HG02588 (cell line): ENCODE measurements at regions not wholly inside any gene's neighbourhood (a gene's known extent, or its start where the extent isn't known, plus 50 kb on each side); places are given as distances from the start of the nearest gene placed in this dataset.
A peak's percentile ranks its signal among the peaks of the same experiment; 100 is the strongest.

ENCODE experiments used
- ATAC-seq: cut with Tn5 transposase; IDR thresholded peaks from one replicate; pipeline ENCODE4 v1.9.1; 2021; ENCODE audit warnings: mild to moderate bottlenecking, moderate library complexity; ENCODE audit not compliant: unreplicated experiment

DNA sequence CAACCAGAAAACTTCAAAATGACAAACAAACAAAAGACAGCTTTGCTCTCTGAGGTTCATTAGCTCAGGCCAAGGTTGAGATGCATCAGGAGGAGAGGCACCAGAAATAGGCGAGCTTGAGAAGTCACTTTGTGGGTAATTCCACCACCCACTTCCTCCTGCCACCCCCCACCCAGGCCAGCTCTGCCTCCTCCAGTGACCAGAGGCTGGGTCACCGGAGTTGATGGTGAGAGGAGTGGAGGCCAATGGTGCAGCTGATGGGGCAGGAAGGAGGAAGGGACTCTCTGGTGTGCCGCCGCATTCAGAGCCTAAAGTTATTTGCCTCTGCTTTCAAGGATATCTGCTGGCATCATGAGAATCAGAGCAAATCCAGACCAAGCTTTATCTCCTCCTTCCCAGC lies 73.8 kb upstream of the ASTN2 start:
- no peak for ATAC-seq

DNA sequence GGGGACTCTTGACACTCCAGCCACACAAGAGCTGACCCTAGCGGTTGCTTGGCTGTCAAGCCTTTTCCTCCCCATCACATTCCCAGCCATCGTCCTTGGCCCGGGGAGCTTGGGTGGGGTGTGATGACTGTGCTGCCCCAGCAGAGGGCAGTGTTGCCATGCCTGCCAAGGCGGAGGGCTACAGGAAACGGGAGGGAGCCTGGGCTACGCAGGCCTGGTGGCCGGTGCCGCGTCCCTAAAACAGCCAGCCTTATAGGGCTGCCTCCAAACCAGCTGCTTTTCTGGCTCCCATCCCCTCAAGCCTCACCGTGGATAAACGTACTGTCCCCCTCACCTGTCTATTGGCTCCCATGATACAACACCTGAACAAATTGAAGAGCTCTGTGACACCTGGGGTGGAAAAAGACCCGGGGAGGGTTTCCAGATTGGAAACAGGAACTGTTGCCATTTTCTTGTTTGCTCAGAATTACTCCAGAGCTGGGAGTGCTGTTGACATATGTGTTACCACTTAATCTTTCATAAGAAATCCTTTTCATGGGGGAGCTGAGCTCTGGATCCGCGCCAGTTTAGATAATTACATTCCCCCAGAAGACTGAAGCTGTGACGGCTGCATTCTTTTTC lies 72.8 kb upstream of the ASTN2 start:
- peak; percentile 94 for ATAC-seq

DNA sequence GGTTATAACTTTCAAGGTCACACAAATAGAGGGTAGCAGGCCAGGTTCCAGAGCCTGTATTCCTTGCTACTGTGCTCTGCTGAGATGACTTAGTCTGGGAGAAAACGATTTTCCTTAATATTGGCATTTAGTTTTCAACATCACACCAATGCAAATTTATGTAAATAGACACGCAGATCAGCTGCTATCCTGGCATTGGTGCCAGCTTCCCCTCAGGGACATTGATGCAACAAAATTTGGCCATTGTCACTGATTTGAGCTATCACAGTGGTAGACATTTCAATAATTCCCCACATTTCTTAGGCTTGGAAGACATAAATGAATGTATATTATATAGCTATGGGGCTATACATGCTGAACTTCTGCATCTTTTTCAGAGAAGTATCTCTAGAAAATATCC lies 71.6 kb upstream of the ASTN2 start:
- no peak for ATAC-seq

DNA sequence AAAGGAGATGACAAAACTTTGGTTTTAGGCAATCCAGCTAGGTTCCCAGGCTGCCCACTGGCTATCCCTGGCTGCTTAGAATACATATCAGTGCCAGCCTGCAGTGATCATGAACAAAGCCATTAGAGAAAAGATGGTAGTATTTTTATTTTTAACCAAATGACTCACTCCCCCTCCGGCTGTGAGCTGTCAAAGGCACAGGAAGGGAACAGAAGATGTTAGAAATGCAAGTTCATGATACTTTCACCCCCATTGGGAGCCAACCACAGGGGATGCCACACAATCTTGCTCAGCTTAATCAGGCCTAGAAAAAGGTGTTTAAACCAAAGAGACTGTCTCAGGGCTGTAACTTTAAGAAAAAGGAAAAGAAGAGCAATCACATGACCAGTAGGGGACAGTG lies 70.3 kb upstream of the ASTN2 start:
- ATAC-seq = no peak

DNA sequence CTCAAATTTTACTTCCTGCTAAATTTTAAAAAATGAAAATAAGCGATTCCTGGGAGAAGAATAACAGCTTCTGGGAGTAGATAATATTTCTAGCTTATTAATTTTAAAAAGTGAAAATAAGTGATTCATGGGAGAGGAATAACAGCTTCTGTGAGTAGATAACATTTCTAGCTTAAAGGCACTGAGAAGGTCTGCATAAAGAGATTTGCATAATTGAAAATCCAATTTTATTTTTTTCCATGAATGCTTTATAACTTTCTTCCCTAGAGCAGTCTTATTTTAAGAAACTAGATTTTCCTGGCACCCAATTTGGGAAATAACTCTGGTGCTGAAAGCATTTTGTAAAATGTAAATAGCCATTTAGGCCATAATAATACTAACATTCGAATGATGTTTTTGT lies 65.9 kb upstream of the ASTN2 start:
- ATAC-seq = no peak

DNA sequence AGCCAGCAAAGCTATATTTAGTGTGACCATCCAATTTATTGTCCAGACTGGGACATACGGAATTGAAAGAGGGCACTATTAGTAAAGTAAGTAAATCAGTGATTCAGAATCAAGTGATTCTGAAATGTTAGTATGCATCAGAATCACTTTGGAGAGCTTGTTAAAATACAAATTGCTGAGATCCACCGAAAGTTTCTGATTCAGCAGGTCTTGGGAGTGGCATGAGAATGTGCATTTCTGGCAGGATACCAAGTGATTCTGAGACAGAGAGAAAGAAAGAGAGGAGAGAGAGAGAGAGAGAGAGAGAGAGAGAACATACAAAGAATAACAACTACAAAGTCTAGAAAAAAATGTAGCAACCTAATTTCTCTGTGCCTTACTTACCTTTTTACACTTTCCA lies 65.4 kb upstream of the ASTN2 start:
- no peak for ATAC-seq

DNA sequence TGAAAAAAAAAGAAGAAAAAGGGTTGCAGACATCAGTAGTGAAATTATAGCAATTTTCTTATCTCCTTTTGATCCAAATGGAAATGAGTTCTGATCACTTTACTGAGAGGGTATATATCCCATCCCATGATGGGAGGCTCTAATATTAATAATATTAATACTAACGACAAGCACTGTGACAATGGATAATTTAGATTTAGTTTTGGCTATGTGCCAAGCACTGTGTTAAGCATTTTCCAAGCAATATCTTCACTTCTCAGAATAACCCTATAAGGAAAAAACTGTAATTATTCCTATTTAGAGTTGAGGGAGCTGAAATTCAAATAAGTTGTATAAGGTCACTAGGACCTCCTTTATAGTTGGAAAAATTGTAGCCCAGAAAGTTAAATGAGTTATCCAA lies 58.4 kb upstream of the ASTN2 start:
- ATAC-seq = no peak

DNA sequence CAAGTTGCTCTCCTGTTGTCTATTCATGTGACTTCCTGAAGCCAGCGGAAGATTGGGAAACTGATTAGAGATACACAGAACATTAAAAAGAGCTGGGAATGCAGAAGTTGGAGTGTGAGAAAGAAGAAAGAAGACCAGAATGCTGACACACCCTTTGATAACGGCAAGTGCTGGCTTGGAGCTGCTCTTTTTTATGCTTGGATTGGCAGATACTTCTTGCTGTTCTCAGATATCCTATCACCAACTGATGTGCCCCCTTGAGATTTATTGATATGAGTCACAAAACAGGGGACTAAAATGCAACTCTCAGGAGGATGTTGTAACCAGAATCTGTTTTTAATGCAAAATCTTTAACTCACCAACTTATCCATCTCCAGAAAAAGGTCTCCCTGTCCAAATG lies 56.0 kb upstream of the ASTN2 start:
- ATAC-seq = no peak

DNA sequence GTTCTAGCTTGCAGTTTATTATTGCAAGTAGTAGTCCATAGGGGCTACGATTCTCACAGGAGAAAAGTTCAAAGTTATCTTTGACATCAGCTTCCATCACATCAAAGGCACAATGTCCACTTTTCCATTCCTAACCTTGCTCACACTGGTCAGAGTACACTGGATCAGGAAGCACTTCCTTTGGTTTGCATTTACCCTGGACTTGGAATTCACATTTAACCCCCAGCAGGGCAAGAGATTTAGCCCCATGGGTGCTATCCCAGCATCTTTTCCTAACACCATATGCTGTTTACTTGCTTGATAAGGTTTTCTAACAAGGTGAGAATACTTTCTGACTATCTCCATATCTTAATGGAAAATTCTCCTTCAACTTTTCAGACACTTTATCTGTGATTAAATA lies 55.6 kb upstream of the ASTN2 start:
- ATAC-seq = no peak

DNA sequence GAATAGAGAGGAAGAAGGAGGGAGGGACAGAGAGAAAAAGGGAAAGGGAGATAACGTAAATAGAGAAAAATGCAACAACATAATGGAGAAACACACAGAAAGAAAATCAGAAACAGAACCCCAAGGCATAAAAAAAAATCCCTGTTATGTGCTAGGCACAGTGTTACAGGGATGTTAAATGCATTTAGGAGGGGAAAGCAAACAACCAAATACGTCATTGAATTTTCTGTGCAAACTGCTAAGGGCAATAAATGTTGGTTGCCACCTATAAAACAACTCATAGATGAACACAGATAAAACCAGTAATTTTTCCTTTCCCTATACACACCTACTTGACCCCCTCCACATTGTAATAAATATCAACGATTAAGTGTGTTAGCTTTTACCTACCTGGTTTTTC lies 51.3 kb upstream of the ASTN2 start:
- ATAC-seq = no peak

DNA sequence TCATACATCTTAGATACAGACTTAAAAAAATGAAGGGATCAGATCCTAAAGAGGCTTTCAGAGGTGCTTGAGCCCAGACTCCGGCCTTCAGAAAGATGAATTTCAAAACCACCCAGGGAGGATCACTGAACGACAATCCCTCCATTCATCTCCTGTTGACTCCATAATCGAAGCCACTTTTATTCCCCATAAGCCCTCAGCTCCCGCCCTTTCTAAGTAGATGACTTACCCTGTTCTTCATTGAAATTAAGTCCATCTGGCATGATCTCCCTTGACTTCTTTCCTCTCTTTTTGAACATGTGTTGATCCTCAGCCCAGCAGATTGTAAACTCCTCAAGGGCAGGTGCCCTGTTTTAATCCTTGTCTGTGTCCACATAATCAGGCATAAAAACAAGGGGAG lies 50.8 kb upstream of the ASTN2 start:
- no peak for ATAC-seq

DNA sequence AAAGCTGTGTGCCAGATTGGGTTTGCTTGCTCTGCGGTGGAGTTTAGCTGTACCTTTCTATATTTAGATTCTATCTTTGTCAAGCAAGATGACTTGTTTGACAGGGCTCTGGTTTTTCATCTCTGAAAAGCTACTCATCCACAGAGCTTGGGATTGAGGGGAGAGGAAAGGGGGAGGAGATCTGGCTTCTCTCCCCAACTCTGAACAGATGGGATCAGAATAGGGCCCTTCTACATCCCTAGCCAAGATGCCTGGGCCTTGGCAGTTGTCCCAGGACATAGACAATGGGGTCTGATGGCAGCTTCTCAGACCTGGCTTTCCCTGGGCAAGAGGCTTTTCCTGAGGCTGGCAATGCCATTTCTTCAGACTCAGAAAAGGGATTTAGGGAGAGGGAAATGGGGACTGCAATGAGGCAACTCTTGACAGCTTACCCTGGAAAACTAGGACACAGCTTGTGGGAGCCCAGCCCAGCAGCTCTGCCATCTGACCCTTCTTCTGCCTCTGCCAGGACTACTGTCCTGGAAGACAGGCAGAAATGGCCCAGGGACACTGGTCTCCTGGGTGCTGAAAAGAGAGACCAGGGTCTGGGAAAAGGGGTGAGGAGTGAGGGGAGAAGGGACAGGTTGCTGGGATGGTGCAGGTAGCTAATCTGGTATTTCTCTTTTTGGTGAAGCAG lies 50.2 kb upstream of the ASTN2 start:
- no peak for ATAC-seq
